Dendritic cell treated with granulocyte-macrophage colony-stimulating factor and Interleukin-4, amounts not matched to agents 40 ng/mL and 50 ng/mL, for 4 days (primary cell): ENCODE measurements at regions not wholly inside any gene's neighbourhood (a gene's known extent, or its start where the extent isn't known, plus 50 kb on each side); places are given as distances from the start of the nearest gene placed in this dataset.
"Not testable (repeated sequence)": the region's sequence is repeated elsewhere in the genome, so short reads cannot be mapped to it uniquely, and the experiment has no call there.

Source experiments
- H3K27ac Mint-ChIP-seq: one replicate; pipeline ENCODE4 v1.8.0; 2022; ENCODE audit warnings: mild to moderate bottlenecking, mixed read lengths
- H3K27me3 Mint-ChIP-seq: one replicate; pipeline ENCODE4 v1.8.0; 2022; ENCODE audit warnings: mild to moderate bottlenecking, mixed read lengths
- H3K36me3 Mint-ChIP-seq: one replicate; pipeline ENCODE4 v1.8.0; 2022; ENCODE audit warnings: low read depth, mixed read lengths
- H3K4me1 Mint-ChIP-seq: one replicate; pipeline ENCODE4 v1.8.0; 2022; ENCODE audit warnings: low read depth, mixed read lengths
- H3K4me3 Mint-ChIP-seq: one replicate; pipeline ENCODE4 v1.8.0; 2022; ENCODE audit warnings: mild to moderate bottlenecking, moderate library complexity, mixed read lengths
- H3K9me3 Mint-ChIP-seq: one replicate; pipeline ENCODE4 v1.8.0; 2022; ENCODE audit warnings: mixed read lengths
- intact Hi-C: fragments of 100-400 bp; cut with micrococcal nuclease; formaldehyde crosslinking; loops from one replicate; pipeline ENCODE4 v1.15.0; 2022

- H3K36me3 Mint-ChIP-seq, result no peaks in the 10 kb centered on the region
- no peaks in the 10 kb centered on the region for H3K9me3 Mint-ChIP-seq
- H3K27me3 Mint-ChIP-seq, result no peaks in the 10 kb centered on the region
- intact Hi-C loops, result no loop called here
- no peak overlapping the region for H3K4me3 Mint-ChIP-seq
- no peaks in the 10 kb centered on the region for H3K4me1 Mint-ChIP-seq
- no peak overlapping the region for H3K27ac Mint-ChIP-seq
Observed at GRCh38 chr6:49255335-49255734, 207.7 kb downstream of the MMUT start.

- no peaks in the 10 kb centered on the region for H3K36me3 Mint-ChIP-seq
- H3K4me3 Mint-ChIP-seq, result no peak overlapping the region
- intact Hi-C loops, result no loop called here
- no peaks in the 10 kb centered on the region for H3K9me3 Mint-ChIP-seq
- no peak overlapping the region for H3K27ac Mint-ChIP-seq
- H3K4me1 Mint-ChIP-seq, result no peaks in the 10 kb centered on the region
- no peaks in the 10 kb centered on the region for H3K27me3 Mint-ChIP-seq
Observed at GRCh38 chr6:49252901-49253300, 210.2 kb downstream of the MMUT start.

- intact Hi-C loops, result no loop called here
- Mint-ChIP-seq H3K4me3 (no peak overlapping the region), H3K36me3 (no peaks in the 10 kb centered on the region), H3K27ac (no peak overlapping the region), H3K27me3 (no peaks in the 10 kb centered on the region), H3K9me3 (peaks cover 54% of the 10 kb centered on the region), H3K4me1 (no peaks in the 10 kb centered on the region)
Observed at GRCh38 chr6:49233483-49233882, 229.6 kb downstream of the MMUT start.

- H3K27me3 Mint-ChIP-seq, result no peaks in the 10 kb centered on the region
- no peaks in the 10 kb centered on the region for H3K4me1 Mint-ChIP-seq
- intact Hi-C loops, result no loop called here
- no peaks in the 10 kb centered on the region for H3K36me3 Mint-ChIP-seq
- peaks cover 38% of the 10 kb centered on the region for H3K9me3 Mint-ChIP-seq
- no peak overlapping the region for H3K4me3 Mint-ChIP-seq
- H3K27ac Mint-ChIP-seq, result no peak overlapping the region
Observed at GRCh38 chr6:49225471-49225870, 237.6 kb downstream of the MMUT start.

GRCh38 chr6:49220293-49220692, 242.8 kb downstream of the MMUT start:
- Mint-ChIP-seq H3K4me3 (no peak overlapping the region), H3K27me3 (no peaks in the 10 kb centered on the region), H3K27ac (no peak overlapping the region), H3K36me3 (no peaks in the 10 kb centered on the region), H3K9me3 (peaks cover 24% of the 10 kb centered on the region), H3K4me1 (no peaks in the 10 kb centered on the region)
- intact Hi-C loops, result no loop called here

GRCh38 chr6:49205526-49205925, 257.5 kb downstream of the MMUT start:
- intact Hi-C loops, result no loop called here
- Mint-ChIP-seq H3K9me3 (peaks cover 59% of the 10 kb centered on the region), H3K4me3 (no peak overlapping the region), H3K27ac (no peak overlapping the region), H3K4me1 (no peaks in the 10 kb centered on the region), H3K27me3 (no peaks in the 10 kb centered on the region), H3K36me3 (no peaks in the 10 kb centered on the region)

GRCh38 chr6:49202924-49203536, 260.0 kb downstream of the MMUT start:
- intact Hi-C loops, result no loop called here
- Mint-ChIP-seq H3K27ac (no peak overlapping the region), H3K4me1 (no peaks in the 10 kb centered on the region)

GRCh38 chr6:49198015-49198414, 265.0 kb downstream of the MMUT start:
- peaks cover 13% of the 10 kb centered on the region for H3K9me3 Mint-ChIP-seq
- no peaks in the 10 kb centered on the region for H3K4me1 Mint-ChIP-seq
- no peaks in the 10 kb centered on the region for H3K36me3 Mint-ChIP-seq
- no peak overlapping the region for H3K4me3 Mint-ChIP-seq
- no peak overlapping the region for H3K27ac Mint-ChIP-seq
- no peaks in the 10 kb centered on the region for H3K27me3 Mint-ChIP-seq
- intact Hi-C loops, result no loop called here

More at GRCh38 chr6:49202924-49203536, 260.0 kb downstream of the MMUT start:
- H3K36me3 Mint-ChIP-seq, result no peaks in the 10 kb centered on the region
- H3K27me3 Mint-ChIP-seq, result no peaks in the 10 kb centered on the region
- no peak overlapping the region for H3K4me3 Mint-ChIP-seq
- peaks cover 54% of the 10 kb centered on the region for H3K9me3 Mint-ChIP-seq

- H3K4me1 Mint-ChIP-seq, intact Hi-C loops, H3K27ac Mint-ChIP-seq, H3K36me3 Mint-ChIP-seq, H3K27me3 Mint-ChIP-seq, H3K4me3 Mint-ChIP-seq: not testable (repeated sequence)
- H3K9me3 Mint-ChIP-seq, result peaks cover 32% of the 10 kb centered on the region
Observed at GRCh38 chr6:49162379-49162778, 300.7 kb downstream of the MMUT start.

- Mint-ChIP-seq H3K27me3 (no peaks in the 10 kb centered on the region), H3K4me1 (no peaks in the 10 kb centered on the region), H3K27ac (no peak overlapping the region), H3K36me3 (no peaks in the 10 kb centered on the region), H3K9me3 (peaks cover 25% of the 10 kb centered on the region), H3K4me3 (no peak overlapping the region)
- intact Hi-C loops, result no loop called here
Observed at GRCh38 chr6:49155316-49155715, 307.7 kb downstream of the MMUT start.

GRCh38 chr6:49151957-49152356, 311.1 kb downstream of the MMUT start:
- Mint-ChIP-seq H3K36me3 (no peaks in the 10 kb centered on the region), H3K9me3 (peaks cover 55% of the 10 kb centered on the region), H3K27me3 (no peaks in the 10 kb centered on the region), H3K4me1 (no peaks in the 10 kb centered on the region), H3K27ac (no peak overlapping the region), H3K4me3 (no peak overlapping the region)
- intact Hi-C loops, result no loop called here

GRCh38 chr6:49151461-49151860, 311.6 kb downstream of the MMUT start:
- intact Hi-C loops, result no loop called here
- Mint-ChIP-seq H3K9me3 (peaks cover 60% of the 10 kb centered on the region), H3K36me3 (no peaks in the 10 kb centered on the region), H3K4me1 (no peaks in the 10 kb centered on the region), H3K27me3 (no peaks in the 10 kb centered on the region), H3K27ac (no peak overlapping the region), H3K4me3 (no peak overlapping the region)

GRCh38 chr6:49151033-49151432, 312.0 kb downstream of the MMUT start:
- no peak overlapping the region for H3K4me3 Mint-ChIP-seq
- H3K27me3 Mint-ChIP-seq, result no peaks in the 10 kb centered on the region
- H3K4me1 Mint-ChIP-seq, result no peaks in the 10 kb centered on the region
- no peak overlapping the region for H3K27ac Mint-ChIP-seq
- H3K9me3 Mint-ChIP-seq, result peaks cover 64% of the 10 kb centered on the region
- H3K36me3 Mint-ChIP-seq, result no peaks in the 10 kb centered on the region
- intact Hi-C loops, result no loop called here

GRCh38 chr6:49145280-49145679, 317.8 kb downstream of the MMUT start:
- intact Hi-C loops, result no loop called here
- Mint-ChIP-seq H3K9me3 (peaks cover 61% of the 10 kb centered on the region), H3K36me3 (no peaks in the 10 kb centered on the region), H3K4me1 (no peaks in the 10 kb centered on the region), H3K27me3 (no peaks in the 10 kb centered on the region), H3K4me3 (no peak overlapping the region), H3K27ac (no peak overlapping the region)

- Mint-ChIP-seq H3K27me3 (no peaks in the 10 kb centered on the region), H3K36me3 (no peaks in the 10 kb centered on the region), H3K4me3 (no peak overlapping the region), H3K4me1 (no peaks in the 10 kb centered on the region), H3K9me3 (peaks cover 34% of the 10 kb centered on the region), H3K27ac (no peak overlapping the region)
- intact Hi-C loops, result no loop called here
Observed at GRCh38 chr6:49142421-49143151, 320.5 kb downstream of the MMUT start.
